SK-N-SH (cell line): ENCODE measurements at regions not wholly inside any gene's neighbourhood (a gene's known extent, or its start where the extent isn't known, plus 50 kb on each side); places are given as distances from the start of the nearest gene placed in this dataset.

ENCODE experiments used
- CTCF ChIA-PET: fragments of 300-600, 350-600 bp; formaldehyde crosslinking; extraction: SDS; loops from one replicate; lab custom pipeline; 2021; lab: Yijun Ruan, JAX
- POLR2A ChIA-PET: fragments of 350-600 bp; sonication (Branson Sonifier 250); formaldehyde crosslinking; extraction: SDS; loops from one replicate; lab custom pipeline; 2020; ENCODE audit warnings: antibody characterized with exemption, inconsistent platforms; lab: Yijun Ruan, JAX
- DNase-seq: peaks from one replicate; pipeline ENCODE4 v3.0.0; 2012
- H2AFZ ChIP-seq: fragments of 200-600 bp; sonication (generic); 2 replicates; pipeline ENCODE4 v1.8.1; 2016; ENCODE audit warnings: antibody characterized with exemption, mild to moderate bottlenecking, low read depth
- H3F3A ChIP-seq: fragments of 200-600 bp; sonication (generic); replicated peaks from 2 replicates; pipeline ENCODE3; 2016; ENCODE audit warnings: antibody characterized with exemption, mild to moderate bottlenecking; ENCODE audit not compliant: insufficient read depth
- H3K27ac ChIP-seq, 2 experiments: fragments of 200-500 bp in 1 of 2; fragments of 200-600 bp in 1 of 2; sonication (Bioruptor generic) in 1 of 2; sonication (generic), shearing (Covaris generic) in 1 of 2; 2 replicates each; pipeline versions ENCODE4 v1.5.1 to v1.6.1; 2014 to 2016; ENCODE audit warnings: low read depth in 2 of 2, inconsistent platforms in 1 of 2, low read length in 1 of 2, mild to moderate bottlenecking in 1 of 2, mixed read lengths in 1 of 2
- H3K27me3 ChIP-seq: fragments of 200-600 bp; sonication (generic), shearing (Covaris generic); 2 replicates; pipeline ENCODE4 v1.6.1; 2016; ENCODE audit warnings: mixed run types; ENCODE audit not compliant: insufficient read depth
- H3K36me3 ChIP-seq, 2 experiments: fragments of 200-500 bp in 1 of 2; fragments of 200-600 bp in 1 of 2; sonication (Bioruptor generic) in 1 of 2; sonication (generic) in 1 of 2; replicated peaks in 1 of 2; 2 replicates each; pipeline versions ENCODE3 to v1.5.1; 2014 to 2016; ENCODE audit warnings: low read length in 1 of 2, mild to moderate bottlenecking in 1 of 2; ENCODE audit not compliant: insufficient read depth in 2 of 2, control insufficient read depth in 1 of 2
- H3K4me1 ChIP-seq, 2 experiments: fragments of 200-500 bp in 1 of 2; fragments of 200-600 bp in 1 of 2; sonication (Bioruptor generic) in 1 of 2; sonication (generic), shearing (Covaris generic) in 1 of 2; 2 replicates each; pipeline versions ENCODE4 v1.5.1 to v1.6.1; 2014 to 2016; ENCODE audit warnings: low read depth in 1 of 2, low read length in 1 of 2, mixed run types in 1 of 2; ENCODE audit not compliant: insufficient read depth in 2 of 2, control insufficient read depth in 1 of 2
- H3K4me2 ChIP-seq: fragments of 200-600 bp; sonication (generic), shearing (Covaris generic); 2 replicates; pipeline ENCODE4 v1.6.1; 2017; ENCODE audit warnings: mixed run types
- H3K4me3 ChIP-seq, 2 experiments: fragments of 200-500 bp in 1 of 2; fragments of 200-600 bp in 1 of 2; sonication (Bioruptor generic) in 1 of 2; sonication (generic), shearing (Covaris generic) in 1 of 2; 2 replicates each; pipeline versions ENCODE4 v1.5.1 to v1.8.1; 2014 to 2016; ENCODE audit warnings: low read depth in 2 of 2, inconsistent platforms in 1 of 2, low read length in 1 of 2, mild to moderate bottlenecking in 1 of 2, mixed read lengths in 1 of 2, moderate library complexity in 1 of 2
- H3K79me2 ChIP-seq: fragments of 200-600 bp; sonication (generic); 2 replicates; pipeline ENCODE4 v1.8.1; 2017; ENCODE audit warnings: mild to moderate bottlenecking; ENCODE audit not compliant: insufficient read depth
- H3K9ac ChIP-seq: fragments of 200-600 bp; sonication (generic); 2 replicates; pipeline ENCODE4 v1.6.1; 2017; ENCODE audit warnings: mixed run types
- H3K9me2 ChIP-seq: fragments of 200-600 bp; sonication (generic); 2 replicates; pipeline ENCODE4 v1.6.1; 2017; ENCODE audit warnings: mixed run types
- H3K9me3 ChIP-seq: fragments of 200-600 bp; sonication (generic); 2 replicates; pipeline ENCODE4 v1.6.1; 2017; ENCODE audit warnings: mixed run types, mild to moderate bottlenecking, moderate library complexity
- H4K20me1 ChIP-seq: fragments of 200-600 bp; sonication (generic); 2 replicates; pipeline ENCODE4 v1.6.1; 2017; ENCODE audit warnings: mild to moderate bottlenecking, mixed run types; ENCODE audit not compliant: insufficient read depth
- EP300 ChIP-seq, 2 experiments: IDR thresholded peaks; 2 replicates each; pipeline versions ENCODE4 v1.4.0 to v1.6.1; 2012; ENCODE audit warnings: borderline replicate concordance in 1 of 2, low read depth in 1 of 2, low read length in 1 of 2
- EZH2phosphoT487 ChIP-seq: fragments of 200-600 bp; sonication (generic); IDR thresholded peaks from 2 replicates; pipeline ENCODE4 v1.6.1; 2017; ENCODE audit warnings: low read depth, mixed run types, mild to moderate bottlenecking, antibody characterized with exemption, moderate library complexity, borderline replicate concordance
- FOSL2 ChIP-seq: IDR thresholded peaks from 2 replicates; pipeline ENCODE4 v1.4.0; 2012; ENCODE audit warnings: low read depth, mild to moderate bottlenecking, moderate library complexity, borderline replicate concordance
- FOXJ3 ChIP-seq: sonication (generic); formaldehyde crosslinking; IDR thresholded peaks from 2 replicates; pipeline ENCODE4 v1.5.1; 2020; ENCODE audit warnings: mild to moderate bottlenecking, missing genetic modification reagents
- FOXM1 ChIP-seq: IDR thresholded peaks from 2 replicates; pipeline ENCODE4 v1.4.0; 2012; ENCODE audit warnings: low read depth, mild to moderate bottlenecking
- JUND ChIP-seq: IDR thresholded peaks from 2 replicates; pipeline ENCODE4 v1.4.0; 2012
- MEF2A ChIP-seq: IDR thresholded peaks from 2 replicates; pipeline ENCODE4 v1.4.0; 2012; ENCODE audit warnings: low read depth, borderline replicate concordance
- RCOR1 ChIP-seq: fragments of 150-350 bp; IDR thresholded peaks from 2 replicates; pipeline ENCODE4 v1.6.1; 2017; ENCODE audit warnings: antibody characterized with exemption, low read length
- RFX5 ChIP-seq: IDR thresholded peaks from 2 replicates; pipeline ENCODE4 v1.6.1; 2012; ENCODE audit warnings: mild to moderate bottlenecking, improper control_type of control experiment, low read length
- SIN3A ChIP-seq: IDR thresholded peaks from 2 replicates; pipeline ENCODE4 v1.6.1; 2012; ENCODE audit warnings: low read depth, mild to moderate bottlenecking, low read length, moderate library complexity, borderline replicate concordance
- TAF1 ChIP-seq: IDR thresholded peaks from 2 replicates; pipeline ENCODE4 v1.6.1; 2012; ENCODE audit warnings: low read depth, mild to moderate bottlenecking, low read length, moderate library complexity, borderline replicate concordance
- WGBS: methylation state at CpG from one replicate; pipeline ENCODE4 v1.1.6; 2017; ENCODE audit warnings: low lambda C conversion rate; 5-methylcytosine and 5-hydroxymethylcytosine counted together
- TF ChIP-seq, protein P1 (sequence below): fragments of 150-350 bp; IDR thresholded peaks from 2 replicates; pipeline ENCODE4 v1.6.1; 2017; ENCODE audit warnings: antibody characterized with exemption, low read length, low read depth, borderline replicate concordance
- TF ChIP-seq, protein P2 (sequence below): IDR thresholded peaks from 2 replicates; pipeline ENCODE4 v1.4.0; 2012; ENCODE audit warnings: low read depth
- TF ChIP-seq, protein P3 (sequence below): fragments of 150-350 bp; IDR thresholded peaks from 2 replicates; pipeline ENCODE4 v1.6.1; 2016; ENCODE audit warnings: mild to moderate bottlenecking, low read depth, low read length
- TF ChIP-seq, protein P4 (sequence below): fragments of 200-600 bp; sonication (generic); IDR thresholded peaks from 2 replicates; pipeline ENCODE4 v1.6.1; 2017; ENCODE audit warnings: antibody characterized with exemption, mild to moderate bottlenecking, moderate library complexity
- TF ChIP-seq, protein P5 (sequence below): IDR thresholded peaks from 2 replicates; pipeline ENCODE4 v1.4.0; 2012; ENCODE audit warnings: low read depth, borderline replicate concordance
- TF ChIP-seq, protein P6 (sequence below): IDR thresholded peaks from 2 replicates; pipeline ENCODE4 v1.4.0; 2012; ENCODE audit warnings: low read depth, borderline replicate concordance

DNA sequence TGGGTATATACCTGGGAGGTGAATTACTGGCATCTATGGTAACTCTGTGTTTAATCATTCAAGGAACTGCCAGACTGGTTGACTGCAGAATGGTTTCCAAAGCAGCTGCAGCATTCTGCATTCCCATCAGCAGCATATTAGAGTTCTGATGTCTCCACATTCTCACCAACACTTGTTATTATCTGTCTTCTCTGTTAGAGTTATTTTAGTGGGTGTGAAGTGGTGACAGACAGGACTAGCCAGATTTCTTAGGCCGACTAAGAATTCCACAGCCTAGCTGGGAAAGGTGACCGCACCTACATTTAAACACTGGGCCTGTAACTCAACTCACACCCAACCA lies 110.9 kb downstream of the TMEM170B start:
- Histone ChIP-seq H3K9ac (no peak overlapping the region), H3F3A (peaks cover 4% of the 10 kb centered on the region), H3K79me2 (no peaks in the 10 kb centered on the region), H3K9me2 (no peaks in the 10 kb centered on the region)
- TF ChIP-seq, protein P1, sequence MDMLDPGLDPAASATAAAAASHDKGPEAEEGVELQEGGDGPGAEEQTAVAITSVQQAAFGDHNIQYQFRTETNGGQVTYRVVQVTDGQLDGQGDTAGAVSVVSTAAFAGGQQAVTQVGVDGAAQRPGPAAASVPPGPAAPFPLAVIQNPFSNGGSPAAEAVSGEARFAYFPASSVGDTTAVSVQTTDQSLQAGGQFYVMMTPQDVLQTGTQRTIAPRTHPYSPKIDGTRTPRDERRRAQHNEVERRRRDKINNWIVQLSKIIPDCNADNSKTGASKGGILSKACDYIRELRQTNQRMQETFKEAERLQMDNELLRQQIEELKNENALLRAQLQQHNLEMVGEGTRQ = no peak
- TF ChIP-seq, protein P2, sequence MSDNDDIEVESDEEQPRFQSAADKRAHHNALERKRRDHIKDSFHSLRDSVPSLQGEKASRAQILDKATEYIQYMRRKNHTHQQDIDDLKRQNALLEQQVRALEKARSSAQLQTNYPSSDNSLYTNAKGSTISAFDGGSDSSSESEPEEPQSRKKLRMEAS = no peak
- TF ChIP-seq RCOR1 = no peak
- TF ChIP-seq, protein P3, sequence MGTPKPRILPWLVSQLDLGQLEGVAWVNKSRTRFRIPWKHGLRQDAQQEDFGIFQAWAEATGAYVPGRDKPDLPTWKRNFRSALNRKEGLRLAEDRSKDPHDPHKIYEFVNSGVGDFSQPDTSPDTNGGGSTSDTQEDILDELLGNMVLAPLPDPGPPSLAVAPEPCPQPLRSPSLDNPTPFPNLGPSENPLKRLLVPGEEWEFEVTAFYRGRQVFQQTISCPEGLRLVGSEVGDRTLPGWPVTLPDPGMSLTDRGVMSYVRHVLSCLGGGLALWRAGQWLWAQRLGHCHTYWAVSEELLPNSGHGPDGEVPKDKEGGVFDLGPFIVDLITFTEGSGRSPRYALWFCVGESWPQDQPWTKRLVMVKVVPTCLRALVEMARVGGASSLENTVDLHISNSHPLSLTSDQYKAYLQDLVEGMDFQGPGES = no peak
- TF ChIP-seq, protein P4, sequence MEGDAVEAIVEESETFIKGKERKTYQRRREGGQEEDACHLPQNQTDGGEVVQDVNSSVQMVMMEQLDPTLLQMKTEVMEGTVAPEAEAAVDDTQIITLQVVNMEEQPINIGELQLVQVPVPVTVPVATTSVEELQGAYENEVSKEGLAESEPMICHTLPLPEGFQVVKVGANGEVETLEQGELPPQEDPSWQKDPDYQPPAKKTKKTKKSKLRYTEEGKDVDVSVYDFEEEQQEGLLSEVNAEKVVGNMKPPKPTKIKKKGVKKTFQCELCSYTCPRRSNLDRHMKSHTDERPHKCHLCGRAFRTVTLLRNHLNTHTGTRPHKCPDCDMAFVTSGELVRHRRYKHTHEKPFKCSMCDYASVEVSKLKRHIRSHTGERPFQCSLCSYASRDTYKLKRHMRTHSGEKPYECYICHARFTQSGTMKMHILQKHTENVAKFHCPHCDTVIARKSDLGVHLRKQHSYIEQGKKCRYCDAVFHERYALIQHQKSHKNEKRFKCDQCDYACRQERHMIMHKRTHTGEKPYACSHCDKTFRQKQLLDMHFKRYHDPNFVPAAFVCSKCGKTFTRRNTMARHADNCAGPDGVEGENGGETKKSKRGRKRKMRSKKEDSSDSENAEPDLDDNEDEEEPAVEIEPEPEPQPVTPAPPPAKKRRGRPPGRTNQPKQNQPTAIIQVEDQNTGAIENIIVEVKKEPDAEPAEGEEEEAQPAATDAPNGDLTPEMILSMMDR = no peak
- no peak for TF ChIP-seq FOXM1
- TF ChIP-seq JUND = no peak
- TF ChIP-seq EP300 (IDR thresholded peaks at IDR 0.05; ENCODE audit: borderline replicate concordance in 1 of 2, low read depth in 1 of 2, low read length in 1 of 2) = no peak
- TF ChIP-seq MEF2A = no peak
- TF ChIP-seq, protein P5, sequence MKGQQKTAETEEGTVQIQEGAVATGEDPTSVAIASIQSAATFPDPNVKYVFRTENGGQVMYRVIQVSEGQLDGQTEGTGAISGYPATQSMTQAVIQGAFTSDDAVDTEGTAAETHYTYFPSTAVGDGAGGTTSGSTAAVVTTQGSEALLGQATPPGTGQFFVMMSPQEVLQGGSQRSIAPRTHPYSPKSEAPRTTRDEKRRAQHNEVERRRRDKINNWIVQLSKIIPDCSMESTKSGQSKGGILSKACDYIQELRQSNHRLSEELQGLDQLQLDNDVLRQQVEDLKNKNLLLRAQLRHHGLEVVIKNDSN = no peak
- TF ChIP-seq, all 33 proteins: peak for 0
- DNase-seq = no peak
- Histone ChIP-seq H3K36me3 (no peaks in the 10 kb centered on the region), H3K4me3 (no peak overlapping the region), H3K9me3 (no peaks in the 10 kb centered on the region; the same call in 1 of the 2 replicates), H3K4me1 (peaks cover 0 to 12% of the 10 kb centered on the region in 2 experiments; a peak in 3 of 4 replicates), H4K20me1 (no peaks in the 10 kb centered on the region), H3K4me2 (no peak overlapping the region), H2AFZ (no peak overlapping the region), H3K27ac (no peak overlapping the region), H3K27me3 (no peaks in the 10 kb centered on the region)
- ChIA-PET CTCF (no interaction called here), POLR2A (no interaction called here)
- WGBS = 45% methylated on average over 2 of the region's 2 CpGs

DNA sequence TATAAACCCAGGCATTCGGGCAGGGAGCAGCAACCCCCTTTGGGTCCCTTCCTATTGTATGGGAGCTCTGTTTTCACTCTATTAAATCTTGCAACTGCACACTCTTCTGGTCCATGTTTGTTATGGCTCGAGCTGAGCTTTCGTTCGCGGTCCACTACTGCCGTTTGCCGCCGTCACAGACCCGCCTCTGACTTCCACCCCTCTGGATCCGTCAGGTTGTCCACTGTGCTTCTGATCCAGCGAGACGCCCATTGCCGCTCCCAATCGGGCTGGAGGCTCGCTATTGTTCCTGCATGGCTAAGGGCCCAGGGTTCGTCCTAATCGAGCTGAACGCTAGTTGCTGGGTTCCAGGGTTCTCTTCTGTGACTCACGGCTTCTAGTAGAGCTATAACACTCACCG lies 111.3 kb downstream of the TMEM170B start:
- H3K4me3 ChIP-seq = no peak overlapping the region
- no peaks in the 10 kb centered on the region; the same call in 1 of the 2 replicates for H3K9me3 ChIP-seq
- H3K27me3 ChIP-seq = no peaks in the 10 kb centered on the region
- H3K36me3 ChIP-seq = no peaks in the 10 kb centered on the region
- H3K9ac ChIP-seq = no peak overlapping the region
- no peak overlapping the region for H3K4me2 ChIP-seq
- ChIA-PET CTCF (interaction anchor here (0.8 kb wide), 1 partner anchor 957 kb away, joined by 3 read pairs; no protein-coding TSS in a partner anchor), POLR2A (no interaction called here)
- H3K9me2 ChIP-seq = no peaks in the 10 kb centered on the region
- no peak overlapping the region for H2AFZ ChIP-seq
- no peaks in the 10 kb centered on the region for H4K20me1 ChIP-seq
- no peaks in the 10 kb centered on the region for H3K79me2 ChIP-seq
- H3K27ac ChIP-seq = no peak overlapping the region; a peak in 1 of 4 replicates
- 92% methylated on average over 20 of the region's 20 CpGs for WGBS
- H3F3A ChIP-seq = peaks cover 9% of the 10 kb centered on the region
- DNase-seq = no peak
- H3K4me1 ChIP-seq = peaks cover 0 to 17% of the 10 kb centered on the region in 2 experiments; a peak in 3 of 4 replicates
- TF ChIP-seq, protein P1 = no peak
- no peak for TF ChIP-seq TAF1
- TF ChIP-seq, protein P4 = no peak
- no peak for TF ChIP-seq FOXJ3 (CRISPR knock-in tag)
- TF ChIP-seq, protein P6, sequence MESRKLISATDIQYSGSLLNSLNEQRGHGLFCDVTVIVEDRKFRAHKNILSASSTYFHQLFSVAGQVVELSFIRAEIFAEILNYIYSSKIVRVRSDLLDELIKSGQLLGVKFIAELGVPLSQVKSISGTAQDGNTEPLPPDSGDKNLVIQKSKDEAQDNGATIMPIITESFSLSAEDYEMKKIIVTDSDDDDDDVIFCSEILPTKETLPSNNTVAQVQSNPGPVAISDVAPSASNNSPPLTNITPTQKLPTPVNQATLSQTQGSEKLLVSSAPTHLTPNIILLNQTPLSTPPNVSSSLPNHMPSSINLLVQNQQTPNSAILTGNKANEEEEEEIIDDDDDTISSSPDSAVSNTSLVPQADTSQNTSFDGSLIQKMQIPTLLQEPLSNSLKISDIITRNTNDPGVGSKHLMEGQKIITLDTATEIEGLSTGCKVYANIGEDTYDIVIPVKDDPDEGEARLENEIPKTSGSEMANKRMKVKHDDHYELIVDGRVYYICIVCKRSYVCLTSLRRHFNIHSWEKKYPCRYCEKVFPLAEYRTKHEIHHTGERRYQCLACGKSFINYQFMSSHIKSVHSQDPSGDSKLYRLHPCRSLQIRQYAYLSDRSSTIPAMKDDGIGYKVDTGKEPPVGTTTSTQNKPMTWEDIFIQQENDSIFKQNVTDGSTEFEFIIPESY = no peak
- no peak for TF ChIP-seq RFX5
- no peak for TF ChIP-seq FOSL2
- no peak for TF ChIP-seq SIN3A
- no peak for TF ChIP-seq EZH2phosphoT487
